GM12865 (cell line): ENCODE measurements at regions not wholly inside any gene's neighbourhood (a gene's known extent, or its start where the extent isn't known, plus 50 kb on each side); places are given as distances from the start of the nearest gene placed in this dataset.
"Not testable (repeated sequence)": the region's sequence is repeated elsewhere in the genome, so short reads cannot be mapped to it uniquely, and the experiment has no call there.

Experiments used
- DNase-seq: peaks from one replicate; pipeline ENCODE4 v3.0.0; 2010; ENCODE audit warnings: low read depth
- H3K4me3 ChIP-seq: 2 replicates; pipeline ENCODE4 v1.5.1; 2011; ENCODE audit warnings: mild to moderate bottlenecking, low read depth, low read length, control low read depth
- TF ChIP-seq, protein P1 (sequence below): IDR thresholded peaks from 2 replicates; pipeline ENCODE4 v1.5.1; 2011; ENCODE audit warnings: low read length, control low read depth, low read depth, inconsistent platforms; ENCODE audit not compliant: insufficient read depth; ENCODE audit errors: missing control alignments

DNA sequence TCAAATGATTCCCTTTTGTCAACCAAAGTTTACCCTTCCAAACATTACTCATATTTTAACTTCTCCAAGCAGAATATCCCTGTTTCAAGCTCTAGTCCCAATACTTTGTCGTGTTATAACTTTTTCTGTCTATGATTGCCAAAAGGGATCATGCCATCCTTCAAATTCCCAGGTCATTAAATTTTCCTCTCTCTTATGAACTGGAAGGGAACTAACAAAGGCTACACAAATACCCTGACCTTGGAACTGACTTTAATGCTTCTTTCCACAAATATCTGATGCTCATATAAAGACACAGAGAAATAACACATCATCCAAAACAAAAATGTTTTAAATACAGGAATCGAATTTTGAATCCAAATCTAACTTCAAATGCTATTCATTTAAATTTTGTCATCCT lies 1352.7 kb downstream of the CDH11 start:
- DNase-seq, result no peak
- H3K4me3 ChIP-seq, result no peak overlapping the region
- TF ChIP-seq, protein P1, sequence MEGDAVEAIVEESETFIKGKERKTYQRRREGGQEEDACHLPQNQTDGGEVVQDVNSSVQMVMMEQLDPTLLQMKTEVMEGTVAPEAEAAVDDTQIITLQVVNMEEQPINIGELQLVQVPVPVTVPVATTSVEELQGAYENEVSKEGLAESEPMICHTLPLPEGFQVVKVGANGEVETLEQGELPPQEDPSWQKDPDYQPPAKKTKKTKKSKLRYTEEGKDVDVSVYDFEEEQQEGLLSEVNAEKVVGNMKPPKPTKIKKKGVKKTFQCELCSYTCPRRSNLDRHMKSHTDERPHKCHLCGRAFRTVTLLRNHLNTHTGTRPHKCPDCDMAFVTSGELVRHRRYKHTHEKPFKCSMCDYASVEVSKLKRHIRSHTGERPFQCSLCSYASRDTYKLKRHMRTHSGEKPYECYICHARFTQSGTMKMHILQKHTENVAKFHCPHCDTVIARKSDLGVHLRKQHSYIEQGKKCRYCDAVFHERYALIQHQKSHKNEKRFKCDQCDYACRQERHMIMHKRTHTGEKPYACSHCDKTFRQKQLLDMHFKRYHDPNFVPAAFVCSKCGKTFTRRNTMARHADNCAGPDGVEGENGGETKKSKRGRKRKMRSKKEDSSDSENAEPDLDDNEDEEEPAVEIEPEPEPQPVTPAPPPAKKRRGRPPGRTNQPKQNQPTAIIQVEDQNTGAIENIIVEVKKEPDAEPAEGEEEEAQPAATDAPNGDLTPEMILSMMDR, result no peak

DNA sequence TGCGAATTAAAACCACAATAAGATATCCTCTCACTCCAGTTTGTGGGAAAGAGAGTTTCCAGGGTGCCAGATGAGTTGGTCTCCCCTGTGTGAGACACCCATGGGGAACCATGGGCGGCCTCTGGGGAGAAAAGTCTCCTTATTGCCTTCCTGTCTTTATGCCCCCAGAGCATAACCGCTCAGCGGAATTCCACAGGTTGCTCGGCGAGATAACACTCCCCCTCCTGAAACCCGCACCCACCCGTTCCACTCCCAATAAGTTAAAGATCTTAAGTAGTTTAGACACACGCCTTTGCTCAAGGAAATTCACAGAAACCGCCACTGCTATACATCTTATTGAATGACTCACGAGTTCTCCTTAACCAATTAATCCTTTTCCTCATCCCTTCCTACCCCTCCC lies 1361.6 kb downstream of the CDH11 start:
- not testable (repeated sequence) for DNase-seq, H3K4me3 ChIP-seq

DNA sequence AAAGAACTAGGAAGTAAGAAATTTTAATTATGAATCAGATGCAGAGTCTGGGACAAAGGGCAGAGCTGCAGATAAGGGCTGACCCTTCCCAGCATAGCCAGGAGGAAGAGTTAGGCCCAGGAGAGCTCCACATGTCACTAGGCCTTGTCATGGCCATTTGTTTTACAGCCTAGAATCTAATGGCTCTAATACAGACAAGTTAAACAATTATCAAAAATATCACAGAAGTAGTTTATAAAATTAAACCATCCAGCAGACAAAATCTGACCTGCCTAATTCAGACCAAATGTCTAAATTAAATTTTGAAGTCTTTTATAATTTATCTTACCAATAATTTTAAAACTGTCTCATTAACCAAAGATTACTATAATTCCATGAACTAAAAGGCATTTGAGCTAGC lies 1369.5 kb downstream of the CDH11 start:
- no peak overlapping the region for H3K4me3 ChIP-seq
- TF ChIP-seq, protein P1, result no peak
- no peak for DNase-seq

DNA sequence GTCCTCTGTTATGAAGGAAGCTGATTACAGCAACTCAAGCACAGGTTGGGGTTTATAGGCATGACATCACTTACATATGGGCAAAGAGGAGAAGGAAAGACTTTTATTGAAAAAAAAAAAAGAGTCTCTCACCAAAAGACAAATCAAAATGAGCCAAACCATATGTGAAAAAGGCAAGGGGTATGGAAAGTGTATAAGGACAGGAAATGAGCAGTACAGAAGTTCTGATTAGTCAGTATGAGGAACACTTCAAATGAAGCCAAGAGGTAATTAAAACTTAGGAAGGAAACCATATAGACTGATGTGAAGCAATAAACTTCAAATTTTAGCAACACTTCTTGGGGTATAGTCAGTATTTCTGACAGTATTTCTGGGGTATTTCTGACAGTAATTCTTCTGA lies 1372.6 kb downstream of the CDH11 start:
- no peak overlapping the region for H3K4me3 ChIP-seq
- TF ChIP-seq, protein P1, result no peak
- DNase-seq, result no peak

DNA sequence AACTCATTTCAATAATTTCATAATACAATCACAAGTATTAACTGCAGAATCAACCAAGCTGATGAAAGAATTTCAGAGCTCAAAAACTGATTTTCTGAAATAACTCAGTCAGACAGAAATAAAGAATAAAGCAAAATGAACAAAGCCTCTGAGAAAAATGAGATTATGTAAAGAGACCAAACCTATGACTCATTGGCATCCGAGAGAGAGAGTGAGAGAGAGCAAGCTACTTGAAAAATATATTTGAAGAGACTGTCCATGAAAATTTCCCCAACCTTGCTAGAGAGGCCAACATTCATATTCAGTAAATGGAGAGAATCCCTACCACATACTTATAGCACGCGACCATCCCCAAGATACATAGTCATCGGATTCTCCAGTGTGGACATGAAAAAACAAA lies 1376.4 kb downstream of the CDH11 start:
- H3K4me3 ChIP-seq, result no peak overlapping the region
- no peak for DNase-seq
- TF ChIP-seq, protein P1, result no peak

DNA sequence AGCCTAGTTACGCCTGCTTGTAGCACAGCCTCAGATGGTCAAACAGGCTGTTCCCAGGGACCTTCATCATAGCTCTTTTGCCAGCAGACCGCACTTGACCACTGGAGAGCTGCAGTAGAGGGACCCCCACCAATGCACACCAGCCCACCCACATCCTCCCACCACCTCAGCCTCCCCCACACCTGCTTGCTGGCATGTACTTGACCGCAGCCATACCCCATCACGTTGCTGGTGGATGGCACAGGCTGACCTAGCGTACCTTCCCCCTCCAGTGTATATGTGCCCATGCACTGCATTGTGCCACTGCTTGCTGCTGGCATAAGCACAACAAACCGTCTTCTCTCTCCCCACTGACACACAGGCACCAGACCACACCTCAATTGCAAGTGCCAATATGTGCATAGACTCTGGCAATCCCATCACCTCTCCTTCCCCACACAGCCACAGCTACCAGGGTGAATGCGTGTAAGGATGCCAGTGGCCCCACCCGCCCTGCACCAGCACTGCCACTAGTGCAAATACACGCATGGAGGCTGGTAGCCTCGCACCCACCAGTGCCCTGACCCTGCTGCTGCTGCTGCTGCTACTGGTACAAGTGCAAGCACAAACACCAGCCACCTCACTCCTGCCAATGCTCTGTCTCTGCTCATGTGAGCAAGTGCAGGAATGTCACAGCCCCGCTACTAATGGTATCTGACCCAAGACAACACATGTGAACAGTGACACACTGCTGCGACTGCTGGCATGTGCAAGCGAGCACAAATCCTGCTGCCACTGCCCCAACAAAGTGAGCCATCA lies 1377.6 kb downstream of the CDH11 start:
- no peak for DNase-seq
- no peak overlapping the region for H3K4me3 ChIP-seq

DNA sequence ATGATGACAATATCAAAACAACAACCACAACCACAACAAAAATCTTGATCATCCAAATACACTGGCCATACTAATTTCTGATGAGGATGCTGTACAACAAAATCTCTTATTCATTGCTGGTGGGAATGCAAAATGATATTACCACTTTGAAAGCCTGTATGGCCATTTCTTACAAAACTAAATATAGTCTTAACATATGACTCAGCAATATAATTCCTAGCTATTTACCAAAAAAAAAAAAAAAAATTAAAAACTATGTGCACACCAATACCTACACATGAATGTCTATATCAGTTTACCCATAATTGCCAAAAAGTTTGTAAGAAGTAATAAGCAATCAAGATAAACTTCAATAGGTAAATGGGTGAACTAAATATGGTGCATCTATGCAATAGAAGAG lies 1379.7 kb downstream of the CDH11 start:
- TF ChIP-seq, protein P1, result no peak
- H3K4me3 ChIP-seq, result no peak overlapping the region
- no peak for DNase-seq

More for the DNA sequence above, 1377.6 kb downstream of the CDH11 start:
- TF ChIP-seq, protein P1, result no peak
